ENCODE measurements at regions not wholly inside any gene's neighbourhood (a gene's known extent, or its start where the extent isn't known, plus 50 kb on each side); places are given as distances from the start of the nearest gene placed in this dataset.

GRCh38 chr2:180513389-180513788, 467.0 kb upstream of the UBE2E3 start:
- Mint-ChIP-seq H3K9me3 (ENCODE audit: low read depth) (peaks cover 2% of the 10 kb centered on the region), H3K4me3 (ENCODE audit: unreplicated experiment) (no peak overlapping the region), H3K4me1 (ENCODE audit: low read depth) (no peaks in the 10 kb centered on the region), H3K27me3 (ENCODE audit: low read depth) (no peaks in the 10 kb centered on the region), H3K27ac (ENCODE audit: unreplicated experiment) (no peak overlapping the region), H3K36me3 (ENCODE audit: low read depth) (no peaks in the 10 kb centered on the region)
- no peak for DNase-seq (ENCODE audit: low spot score)
- no peak for TF ChIP-seq CTCF (IDR thresholded peaks at IDR 0.05)

- DNase-seq (ENCODE audit: low spot score) = no peak
- Mint-ChIP-seq H3K4me3 (ENCODE audit: unreplicated experiment) (no peak overlapping the region), H3K27me3 (ENCODE audit: low read depth) (no peaks in the 10 kb centered on the region), H3K27ac (ENCODE audit: unreplicated experiment) (no peak overlapping the region), H3K9me3 (ENCODE audit: low read depth) (peaks cover 2% of the 10 kb centered on the region), H3K4me1 (ENCODE audit: low read depth) (no peaks in the 10 kb centered on the region), H3K36me3 (ENCODE audit: low read depth) (no peaks in the 10 kb centered on the region)
- TF ChIP-seq CTCF (IDR thresholded peaks at IDR 0.05) = no peak
These were observed 471.9 kb upstream of the UBE2E3 start for GRCh38 chr2:180508458-180508857.

- no peaks in the 10 kb centered on the region for H3K36me3 Mint-ChIP-seq (ENCODE audit: low read depth)
- peaks cover 2% of the 10 kb centered on the region for H3K9me3 Mint-ChIP-seq (ENCODE audit: low read depth)
- H3K4me1 Mint-ChIP-seq (ENCODE audit: low read depth) = no peaks in the 10 kb centered on the region
- H3K27me3 Mint-ChIP-seq (ENCODE audit: low read depth) = no peaks in the 10 kb centered on the region
- H3K4me3 Mint-ChIP-seq (ENCODE audit: unreplicated experiment) = no peak overlapping the region
- no peak for TF ChIP-seq CTCF (IDR thresholded peaks at IDR 0.05)
- DNase-seq (ENCODE audit: low spot score) = no peak
- no peak overlapping the region for H3K27ac Mint-ChIP-seq (ENCODE audit: unreplicated experiment)
These were observed 473.4 kb upstream of the UBE2E3 start for GRCh38 chr2:180507028-180507427.

GRCh38 chr2:180505203-180505602, 475.2 kb upstream of the UBE2E3 start:
- no peaks in the 10 kb centered on the region for H3K36me3 Mint-ChIP-seq (ENCODE audit: low read depth)
- DNase-seq (ENCODE audit: low spot score) = no peak
- TF ChIP-seq CTCF (IDR thresholded peaks at IDR 0.05) = no peak
- H3K4me3 Mint-ChIP-seq (ENCODE audit: unreplicated experiment) = no peak overlapping the region
- no peak overlapping the region for H3K27ac Mint-ChIP-seq (ENCODE audit: unreplicated experiment)
- H3K27me3 Mint-ChIP-seq (ENCODE audit: low read depth) = no peaks in the 10 kb centered on the region
- peaks cover 2% of the 10 kb centered on the region for H3K9me3 Mint-ChIP-seq (ENCODE audit: low read depth)
- H3K4me1 Mint-ChIP-seq (ENCODE audit: low read depth) = no peaks in the 10 kb centered on the region

- H3K4me3 Mint-ChIP-seq (ENCODE audit: unreplicated experiment) = no peak overlapping the region
- H3K27me3 Mint-ChIP-seq (ENCODE audit: low read depth) = no peaks in the 10 kb centered on the region
- no peaks in the 10 kb centered on the region for H3K4me1 Mint-ChIP-seq (ENCODE audit: low read depth)
- H3K27ac Mint-ChIP-seq (ENCODE audit: unreplicated experiment) = no peak overlapping the region
- H3K36me3 Mint-ChIP-seq (ENCODE audit: low read depth) = peaks cover 3% of the 10 kb centered on the region
- no peak for DNase-seq (ENCODE audit: low spot score)
- H3K9me3 Mint-ChIP-seq (ENCODE audit: low read depth) = peaks cover 10% of the 10 kb centered on the region
- no peak for TF ChIP-seq CTCF (IDR thresholded peaks at IDR 0.05)
These were observed 482.7 kb upstream of the UBE2E3 start for GRCh38 chr2:180497621-180498152.
